ENCODE measurements at regions not wholly inside any gene's neighbourhood (a gene's known extent, or its start where the extent isn't known, plus 50 kb on each side); places are given as distances from the start of the nearest gene placed in this dataset.
"Not testable (repeated sequence)": the region's sequence is repeated elsewhere in the genome, so short reads cannot be mapped to it uniquely, and the experiment has no call there.

DNA sequence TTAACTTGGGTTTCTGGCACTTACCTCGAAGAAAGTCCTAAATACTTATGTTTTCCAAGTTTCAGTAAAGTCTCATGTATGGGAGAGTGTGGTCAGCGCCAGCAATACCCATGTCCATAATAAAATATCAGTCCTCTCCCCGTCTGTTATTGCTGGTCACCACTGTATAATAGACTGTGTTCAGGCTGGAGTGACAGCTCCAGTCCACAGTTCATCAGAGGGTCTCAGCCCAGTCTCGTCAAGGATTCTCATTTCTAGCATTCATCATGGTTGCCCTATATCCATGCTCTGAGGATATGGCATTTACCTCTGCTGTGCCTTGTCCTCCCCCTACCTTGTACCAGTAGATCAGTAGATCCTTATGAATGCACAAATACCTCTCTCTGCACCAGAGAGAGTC is 384.5 kb downstream of the NPIPA7 start:
- no peak overlapping the region for H3K4me3 ChIP-seq (ENCODE audit: insufficient read depth, low read length)
- no peaks in the 10 kb centered on the region for H3K27me3 ChIP-seq (ENCODE audit: insufficient read depth, low read length)
- H3K4me2 ChIP-seq (ENCODE audit: insufficient read depth, low read length), result no peak overlapping the region
- H3K9me3 ChIP-seq (ENCODE audit: low read depth, low read length), result no peaks in the 10 kb centered on the region
- H3K4me1 ChIP-seq (ENCODE audit: insufficient read depth, low read length), result no peaks in the 10 kb centered on the region
- TF ChIP-seq, protein P1, sequence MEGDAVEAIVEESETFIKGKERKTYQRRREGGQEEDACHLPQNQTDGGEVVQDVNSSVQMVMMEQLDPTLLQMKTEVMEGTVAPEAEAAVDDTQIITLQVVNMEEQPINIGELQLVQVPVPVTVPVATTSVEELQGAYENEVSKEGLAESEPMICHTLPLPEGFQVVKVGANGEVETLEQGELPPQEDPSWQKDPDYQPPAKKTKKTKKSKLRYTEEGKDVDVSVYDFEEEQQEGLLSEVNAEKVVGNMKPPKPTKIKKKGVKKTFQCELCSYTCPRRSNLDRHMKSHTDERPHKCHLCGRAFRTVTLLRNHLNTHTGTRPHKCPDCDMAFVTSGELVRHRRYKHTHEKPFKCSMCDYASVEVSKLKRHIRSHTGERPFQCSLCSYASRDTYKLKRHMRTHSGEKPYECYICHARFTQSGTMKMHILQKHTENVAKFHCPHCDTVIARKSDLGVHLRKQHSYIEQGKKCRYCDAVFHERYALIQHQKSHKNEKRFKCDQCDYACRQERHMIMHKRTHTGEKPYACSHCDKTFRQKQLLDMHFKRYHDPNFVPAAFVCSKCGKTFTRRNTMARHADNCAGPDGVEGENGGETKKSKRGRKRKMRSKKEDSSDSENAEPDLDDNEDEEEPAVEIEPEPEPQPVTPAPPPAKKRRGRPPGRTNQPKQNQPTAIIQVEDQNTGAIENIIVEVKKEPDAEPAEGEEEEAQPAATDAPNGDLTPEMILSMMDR (IDR thresholded peaks at IDR 0.05; ENCODE audit: extremely low read depth, low read depth, low read length), result no peak
- H2AFZ ChIP-seq (ENCODE audit: low read length), result no peak overlapping the region
- no peak overlapping the region for H3K27ac ChIP-seq (ENCODE audit: low read depth, low read length)
- DNase-seq (ENCODE audit: insufficient read length, low spot score, missing footprints), result no peak
- no peaks in the 10 kb centered on the region for H3K36me3 ChIP-seq (ENCODE audit: insufficient read depth, low read length)
- H3K79me2 ChIP-seq (ENCODE audit: insufficient read depth, low read length), result no peaks in the 10 kb centered on the region
- no peaks in the 10 kb centered on the region for H4K20me1 ChIP-seq (ENCODE audit: insufficient read depth, low read length)

DNA sequence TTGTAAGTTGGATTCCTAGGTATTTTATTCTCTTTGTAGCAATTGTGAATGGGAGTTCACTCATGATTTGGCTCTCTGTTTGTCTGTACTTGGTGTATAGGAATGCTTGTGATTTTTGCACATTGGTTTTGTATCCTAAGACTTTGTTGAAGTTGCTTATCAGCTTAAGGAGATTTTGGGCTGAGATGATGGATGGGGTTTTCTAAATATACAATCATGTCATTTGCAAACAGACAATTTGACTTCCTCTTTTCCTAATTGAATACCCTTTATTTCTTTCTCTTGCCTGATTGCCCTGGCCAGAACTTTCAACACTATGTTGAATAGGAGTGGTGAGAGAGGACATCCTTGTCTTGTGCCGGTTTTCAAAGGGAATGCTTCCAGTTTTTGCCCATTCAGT is 391.8 kb downstream of the NPIPA7 start:
- not testable (repeated sequence) for H2AFZ ChIP-seq (ENCODE audit: low read length); H3K9me3 ChIP-seq (ENCODE audit: low read depth, low read length); H3K4me2 ChIP-seq (ENCODE audit: insufficient read depth, low read length); H4K20me1 ChIP-seq (ENCODE audit: insufficient read depth, low read length); DNase-seq (ENCODE audit: insufficient read length, low spot score, missing footprints); H3K27me3 ChIP-seq (ENCODE audit: insufficient read depth, low read length); H3K79me2 ChIP-seq (ENCODE audit: insufficient read depth, low read length); H3K36me3 ChIP-seq (ENCODE audit: insufficient read depth, low read length); H3K4me1 ChIP-seq (ENCODE audit: insufficient read depth, low read length); H3K27ac ChIP-seq (ENCODE audit: low read depth, low read length); H3K4me3 ChIP-seq (ENCODE audit: insufficient read depth, low read length)

DNA sequence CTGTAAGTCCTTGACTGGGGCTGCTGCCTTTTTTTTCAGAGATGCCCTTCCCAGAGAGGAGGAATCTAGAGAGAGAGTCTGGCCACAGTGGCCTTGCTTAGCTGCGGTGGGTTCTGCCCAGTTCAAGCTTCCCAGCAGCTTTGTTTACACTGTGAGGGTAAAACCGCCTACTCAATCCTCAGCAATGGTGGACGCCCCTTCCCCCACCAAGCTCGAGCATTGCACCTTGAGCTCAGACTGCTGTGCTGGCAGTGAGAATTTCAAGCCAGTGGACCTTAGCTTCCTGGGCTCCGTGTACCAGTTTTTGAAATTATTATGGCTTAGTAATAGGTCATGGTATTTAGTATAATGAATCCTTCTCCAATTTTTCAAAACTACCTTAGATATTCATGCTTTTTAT is 395.4 kb downstream of the NPIPA7 start:
- Histone ChIP-seq H3K27me3 (ENCODE audit: insufficient read depth, low read length) (no peaks in the 10 kb centered on the region), H3K36me3 (ENCODE audit: insufficient read depth, low read length) (no peaks in the 10 kb centered on the region), H3K4me2 (ENCODE audit: insufficient read depth, low read length) (no peak overlapping the region), H3K4me3 (ENCODE audit: insufficient read depth, low read length) (no peak overlapping the region), H2AFZ (ENCODE audit: low read length) (no peak overlapping the region), H3K27ac (ENCODE audit: low read depth, low read length) (no peak overlapping the region), H4K20me1 (ENCODE audit: insufficient read depth, low read length) (no peaks in the 10 kb centered on the region), H3K4me1 (ENCODE audit: insufficient read depth, low read length) (no peaks in the 10 kb centered on the region), H3K9me3 (ENCODE audit: low read depth, low read length) (no peaks in the 10 kb centered on the region), H3K79me2 (ENCODE audit: insufficient read depth, low read length) (no peaks in the 10 kb centered on the region)
- TF ChIP-seq, protein P1 (IDR thresholded peaks at IDR 0.05; ENCODE audit: extremely low read depth, low read depth, low read length), result no peak
- no peak for DNase-seq (ENCODE audit: insufficient read length, low spot score, missing footprints)

DNA sequence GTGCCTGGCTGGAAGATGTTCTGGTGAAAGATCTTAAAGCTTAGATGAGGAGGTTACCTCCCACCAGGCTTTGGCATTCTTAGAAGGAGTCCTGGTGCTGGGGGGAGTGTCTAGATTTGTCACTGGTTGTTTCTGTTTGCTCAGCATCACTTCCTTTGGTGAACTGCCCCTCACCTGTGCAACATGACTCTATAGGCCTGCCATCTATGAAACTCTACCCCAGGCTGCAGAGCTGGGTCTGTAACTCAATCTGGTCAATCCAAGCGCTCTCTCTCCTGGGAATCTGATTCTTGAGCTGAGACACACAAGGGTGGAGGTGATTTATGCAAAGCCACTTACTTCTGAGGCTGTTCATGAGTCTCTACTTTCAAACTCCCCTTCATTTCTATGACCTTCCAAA is 399.4 kb downstream of the NPIPA7 start:
- Histone ChIP-seq H3K4me1 (ENCODE audit: insufficient read depth, low read length) (no peaks in the 10 kb centered on the region), H3K9me3 (ENCODE audit: low read depth, low read length) (no peaks in the 10 kb centered on the region), H3K4me3 (ENCODE audit: insufficient read depth, low read length) (no peak overlapping the region), H4K20me1 (ENCODE audit: insufficient read depth, low read length) (no peaks in the 10 kb centered on the region), H3K27ac (ENCODE audit: low read depth, low read length) (no peak overlapping the region), H2AFZ (ENCODE audit: low read length) (no peak overlapping the region), H3K4me2 (ENCODE audit: insufficient read depth, low read length) (no peak overlapping the region), H3K36me3 (ENCODE audit: insufficient read depth, low read length) (no peaks in the 10 kb centered on the region), H3K27me3 (ENCODE audit: insufficient read depth, low read length) (no peaks in the 10 kb centered on the region), H3K79me2 (ENCODE audit: insufficient read depth, low read length) (no peaks in the 10 kb centered on the region)
- no peak for DNase-seq (ENCODE audit: insufficient read length, low spot score, missing footprints)
- TF ChIP-seq, protein P1 (IDR thresholded peaks at IDR 0.05; ENCODE audit: extremely low read depth, low read depth, low read length), result no peak

DNA sequence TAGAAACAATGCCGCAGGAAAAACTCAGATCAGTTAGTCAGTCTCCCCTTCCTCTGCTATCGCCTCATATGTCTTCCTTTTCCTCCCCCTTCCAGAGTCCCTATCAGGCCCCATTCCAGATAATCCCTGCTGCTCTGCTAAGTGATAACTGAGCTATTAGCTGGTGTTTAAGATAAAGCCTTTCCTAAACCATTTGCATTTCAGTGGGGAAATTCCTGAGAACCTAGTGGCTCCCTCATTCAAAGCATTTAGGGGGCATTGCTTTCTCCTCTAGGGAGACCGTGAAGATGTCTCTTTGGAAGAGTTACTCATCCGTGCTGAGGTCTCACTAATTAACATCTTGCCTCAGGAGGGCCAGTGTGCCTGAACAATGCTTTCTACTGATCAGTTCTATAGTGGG is 401.6 kb downstream of the NPIPA7 start:
- no peak overlapping the region for H3K4me2 ChIP-seq (ENCODE audit: insufficient read depth, low read length)
- no peaks in the 10 kb centered on the region for H3K9me3 ChIP-seq (ENCODE audit: low read depth, low read length)
- no peak overlapping the region for H3K4me3 ChIP-seq (ENCODE audit: insufficient read depth, low read length)
- H3K27me3 ChIP-seq (ENCODE audit: insufficient read depth, low read length), result no peaks in the 10 kb centered on the region
- H2AFZ ChIP-seq (ENCODE audit: low read length), result no peak overlapping the region
- H3K27ac ChIP-seq (ENCODE audit: low read depth, low read length), result no peak overlapping the region
- H3K4me1 ChIP-seq (ENCODE audit: insufficient read depth, low read length), result no peaks in the 10 kb centered on the region
- DNase-seq (ENCODE audit: insufficient read length, low spot score, missing footprints), result no peak
- no peaks in the 10 kb centered on the region for H4K20me1 ChIP-seq (ENCODE audit: insufficient read depth, low read length)
- H3K36me3 ChIP-seq (ENCODE audit: insufficient read depth, low read length), result no peaks in the 10 kb centered on the region
- TF ChIP-seq, protein P1 (IDR thresholded peaks at IDR 0.05; ENCODE audit: extremely low read depth, low read depth, low read length), result no peak
- no peaks in the 10 kb centered on the region for H3K79me2 ChIP-seq (ENCODE audit: insufficient read depth, low read length)

All from osteoblast (primary cell).